Nephron progenitor cell (in vitro differentiated cells): ENCODE measurements at regions not wholly inside any gene's neighbourhood (a gene's known extent, or its start where the extent isn't known, plus 50 kb on each side); places are given as distances from the start of the nearest gene placed in this dataset.

ENCODE experiments used
- DNase-seq: peaks from one replicate; pipeline ENCODE4 v3.0.0; 2021
- H3K27ac Mint-ChIP-seq: 2 replicates; pipeline ENCODE4 v1.8.0; 2021; ENCODE audit warnings: mild to moderate bottlenecking, moderate library complexity, mixed read lengths
- H3K27me3 Mint-ChIP-seq: 2 replicates; pipeline ENCODE4 v1.8.0; 2021; ENCODE audit warnings: mild to moderate bottlenecking, low read depth, mixed read lengths; ENCODE audit not compliant: poor library complexity
- H3K36me3 Mint-ChIP-seq: 2 replicates; pipeline ENCODE4 v1.8.0; 2021; ENCODE audit warnings: low read depth, mixed read lengths
- H3K4me1 Mint-ChIP-seq: 2 replicates; pipeline ENCODE4 v1.8.0; 2021; ENCODE audit warnings: mixed read lengths
- H3K4me3 Mint-ChIP-seq: 2 replicates; pipeline ENCODE4 v1.8.0; 2021; ENCODE audit warnings: mild to moderate bottlenecking, moderate library complexity, mixed read lengths
- H3K9me3 Mint-ChIP-seq: 2 replicates; pipeline ENCODE4 v1.8.0; 2021; ENCODE audit warnings: mild to moderate bottlenecking, moderate library complexity, mixed read lengths
- CTCF ChIP-seq: fragments of 200-600 bp; sonication (generic); IDR thresholded peaks from 2 replicates; pipeline ENCODE4 v1.5.0; 2021; ENCODE audit warnings: antibody characterized with exemption

DNA sequence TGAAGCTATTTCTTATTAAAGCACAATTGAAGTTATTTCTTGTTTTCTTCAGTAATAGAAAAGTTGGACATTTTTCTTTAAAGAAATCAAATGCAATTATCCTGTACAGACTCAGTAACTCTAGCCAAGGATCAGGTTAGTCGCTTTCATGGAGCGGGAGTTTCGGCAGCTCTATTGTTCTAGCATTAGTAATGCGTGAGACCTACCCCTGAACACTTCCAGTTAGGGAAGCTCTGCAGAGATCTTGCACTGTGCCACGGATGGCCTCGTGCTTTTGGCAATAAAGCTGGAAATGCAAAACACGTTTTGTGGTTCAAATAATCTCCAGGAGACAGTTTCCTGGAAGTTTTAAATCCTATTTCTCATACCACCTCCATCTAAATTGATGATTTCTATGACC lies 488.4 kb downstream of the SETD4 start:
- no peaks in the 10 kb centered on the region for H3K36me3 Mint-ChIP-seq
- no peak overlapping the region for H3K4me3 Mint-ChIP-seq
- no peak for DNase-seq
- peaks cover 10% of the 10 kb centered on the region for H3K9me3 Mint-ChIP-seq
- H3K27ac Mint-ChIP-seq = no peak overlapping the region
- peaks cover 22% of the 10 kb centered on the region for H3K4me1 Mint-ChIP-seq
- peaks cover 5% of the 10 kb centered on the region for H3K27me3 Mint-ChIP-seq
- TF ChIP-seq CTCF = no peak

GRCh38 chr21:35568643-35569042 lies 491.7 kb downstream of the SETD4 start:
- Mint-ChIP-seq H3K27ac (no peak overlapping the region), H3K4me3 (no peak overlapping the region), H3K4me1 (peaks cover 21% of the 10 kb centered on the region), H3K27me3 (peaks cover 10% of the 10 kb centered on the region), H3K9me3 (peaks cover 10% of the 10 kb centered on the region), H3K36me3 (no peaks in the 10 kb centered on the region)
- DNase-seq = no peak
- no peak for TF ChIP-seq CTCF

- Mint-ChIP-seq H3K9me3 (peaks cover 10% of the 10 kb centered on the region), H3K27ac (no peak overlapping the region), H3K27me3 (peaks cover 10% of the 10 kb centered on the region), H3K4me3 (no peak overlapping the region), H3K36me3 (no peaks in the 10 kb centered on the region), H3K4me1 (peaks cover 23% of the 10 kb centered on the region)
- no peak for TF ChIP-seq CTCF
- no peak for DNase-seq
Observed at GRCh38 chr21:35566874-35567273, 493.5 kb downstream of the SETD4 start.

GRCh38 chr21:35565204-35565611 lies 495.1 kb downstream of the SETD4 start:
- no peak overlapping the region for H3K4me3 Mint-ChIP-seq
- no peak overlapping the region for H3K27ac Mint-ChIP-seq
- TF ChIP-seq CTCF = no peak

DNA sequence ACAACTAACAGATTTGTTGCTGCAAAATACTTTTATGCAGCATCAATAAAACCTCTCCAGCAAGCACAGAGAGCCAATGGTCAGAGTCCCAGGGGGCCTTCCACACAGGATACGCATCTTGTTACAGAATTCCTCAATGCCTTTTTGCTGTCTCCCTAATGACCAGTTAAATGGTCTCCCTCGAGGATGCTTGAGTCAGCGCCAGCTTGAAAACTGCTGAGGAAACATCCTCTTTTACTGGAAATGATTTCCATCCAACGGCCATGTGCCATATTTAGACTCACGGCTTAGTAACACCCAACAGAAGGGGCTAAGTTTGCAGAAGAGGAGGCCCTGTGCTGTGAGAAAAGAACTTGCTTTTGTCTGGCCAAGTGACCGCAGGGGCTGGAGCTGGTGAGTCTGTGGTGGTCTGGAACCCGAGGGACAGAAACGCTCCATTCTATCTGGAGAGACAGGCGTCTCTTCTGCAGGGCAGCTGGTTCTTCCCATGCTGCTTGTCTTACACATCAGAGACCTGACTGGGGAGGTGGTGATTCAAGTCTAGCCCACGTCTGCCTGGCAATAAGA lies 496.4 kb downstream of the SETD4 start:
- no peak for TF ChIP-seq CTCF
- no peak overlapping the region for H3K4me3 Mint-ChIP-seq
- H3K27ac Mint-ChIP-seq = no peak overlapping the region
- H3K9me3 Mint-ChIP-seq = peaks cover 10% of the 10 kb centered on the region
- peaks cover 36% of the 10 kb centered on the region for H3K4me1 Mint-ChIP-seq
- peaks cover 5% of the 10 kb centered on the region for H3K27me3 Mint-ChIP-seq
- peak; percentile 11 for DNase-seq
- no peaks in the 10 kb centered on the region for H3K36me3 Mint-ChIP-seq

More at GRCh38 chr21:35565204-35565611, 495.1 kb downstream of the SETD4 start:
- Mint-ChIP-seq H3K36me3 (no peaks in the 10 kb centered on the region), H3K4me1 (peaks cover 27% of the 10 kb centered on the region), H3K9me3 (peaks cover 10% of the 10 kb centered on the region), H3K27me3 (peaks cover 5% of the 10 kb centered on the region)
- DNase-seq = no peak

GRCh38 chr21:35562876-35563275 lies 497.4 kb downstream of the SETD4 start:
- no peak for TF ChIP-seq CTCF
- DNase-seq = no peak
- H3K27me3 Mint-ChIP-seq = peaks cover 8% of the 10 kb centered on the region
- H3K4me1 Mint-ChIP-seq = peaks cover 43% of the 10 kb centered on the region
- H3K9me3 Mint-ChIP-seq = peaks cover 5% of the 10 kb centered on the region
- no peak overlapping the region for H3K27ac Mint-ChIP-seq
- no peaks in the 10 kb centered on the region for H3K36me3 Mint-ChIP-seq
- no peak overlapping the region for H3K4me3 Mint-ChIP-seq
